ENCODE measurements at regions not wholly inside any gene's neighbourhood (a gene's known extent, or its start where the extent isn't known, plus 50 kb on each side); places are given as distances from the start of the nearest gene placed in this dataset.

- intact Hi-C loops (cut with micrococcal nuclease), result no loop called here
- no peaks in the 10 kb centered on the region for H3K4me1 ChIP-seq
- no peak for DNase-seq
- no peaks in the 10 kb centered on the region for H3K36me3 ChIP-seq
- no peak overlapping the region for H3K27ac ChIP-seq (replicated peaks)
- H3K4me3 ChIP-seq, result no peak overlapping the region
- TF ChIP-seq CTCF (IDR thresholded peaks at IDR 0.05; ENCODE audit: borderline replicate concordance), result no peak
- peaks cover 5% of the 10 kb centered on the region for H3K9me3 ChIP-seq (replicated peaks)
- H3K27me3 ChIP-seq (ENCODE audit: low read depth), result no peaks in the 10 kb centered on the region
Observed at GRCh38 chr6:126867641-126868040, 250.8 kb upstream of the RSPO3 start.

GRCh38 chr6:126873351-126873750 is 245.1 kb upstream of the RSPO3 start:
- Histone ChIP-seq H3K4me1 (no peaks in the 10 kb centered on the region), H3K27me3 (ENCODE audit: low read depth) (no peaks in the 10 kb centered on the region), H3K9me3 (replicated peaks) (peaks cover 9% of the 10 kb centered on the region), H3K36me3 (no peaks in the 10 kb centered on the region), H3K27ac (replicated peaks) (no peak overlapping the region), H3K4me3 (no peak overlapping the region)
- intact Hi-C loops (cut with micrococcal nuclease), result no loop called here
- TF ChIP-seq CTCF (IDR thresholded peaks at IDR 0.05; ENCODE audit: borderline replicate concordance), result no peak
- DNase-seq, result no peak

- H3K27me3 ChIP-seq (ENCODE audit: low read depth), result no peaks in the 10 kb centered on the region
- intact Hi-C loops (cut with micrococcal nuclease), result no loop called here
- no peaks in the 10 kb centered on the region for H3K4me1 ChIP-seq
- no peak for DNase-seq
- peaks cover 9% of the 10 kb centered on the region for H3K9me3 ChIP-seq (replicated peaks)
- H3K36me3 ChIP-seq, result no peaks in the 10 kb centered on the region
- no peak overlapping the region for H3K4me3 ChIP-seq
- TF ChIP-seq CTCF (IDR thresholded peaks at IDR 0.05; ENCODE audit: borderline replicate concordance), result no peak
- no peak overlapping the region for H3K27ac ChIP-seq (replicated peaks)
Observed at GRCh38 chr6:126873791-126874190, 244.7 kb upstream of the RSPO3 start.

GRCh38 chr6:126876446-126876845 is 242.0 kb upstream of the RSPO3 start:
- intact Hi-C loops (cut with micrococcal nuclease), result no loop called here
- Histone ChIP-seq H3K4me1 (no peaks in the 10 kb centered on the region), H3K9me3 (replicated peaks) (peaks cover 9% of the 10 kb centered on the region), H3K27me3 (ENCODE audit: low read depth) (no peaks in the 10 kb centered on the region), H3K27ac (replicated peaks) (no peak overlapping the region), H3K4me3 (no peak overlapping the region), H3K36me3 (no peaks in the 10 kb centered on the region)
- no peak for DNase-seq
- no peak for TF ChIP-seq CTCF (IDR thresholded peaks at IDR 0.05; ENCODE audit: borderline replicate concordance)

- no peak for TF ChIP-seq CTCF (IDR thresholded peaks at IDR 0.05; ENCODE audit: borderline replicate concordance)
- no peak overlapping the region for H3K4me3 ChIP-seq
- no peak overlapping the region for H3K27ac ChIP-seq (replicated peaks)
- no peaks in the 10 kb centered on the region for H3K36me3 ChIP-seq
- intact Hi-C loops (cut with micrococcal nuclease), result no loop called here
- no peak for DNase-seq
- no peaks in the 10 kb centered on the region for H3K27me3 ChIP-seq (ENCODE audit: low read depth)
- no peaks in the 10 kb centered on the region for H3K4me1 ChIP-seq
- H3K9me3 ChIP-seq (replicated peaks), result no peaks in the 10 kb centered on the region
Observed at GRCh38 chr6:126880964-126881363, 237.5 kb upstream of the RSPO3 start.

- H3K4me3 ChIP-seq, result no peak overlapping the region
- no peaks in the 10 kb centered on the region for H3K36me3 ChIP-seq
- H3K27me3 ChIP-seq (ENCODE audit: low read depth), result no peaks in the 10 kb centered on the region
- no peak for TF ChIP-seq CTCF (IDR thresholded peaks at IDR 0.05; ENCODE audit: borderline replicate concordance)
- H3K27ac ChIP-seq (replicated peaks), result no peak overlapping the region
- intact Hi-C loops (cut with micrococcal nuclease), result no loop called here
- no peaks in the 10 kb centered on the region for H3K9me3 ChIP-seq (replicated peaks)
- no peak for DNase-seq
- no peaks in the 10 kb centered on the region for H3K4me1 ChIP-seq
Observed at GRCh38 chr6:126886106-126886505, 232.4 kb upstream of the RSPO3 start.

All from left ventricle myocardium inferior (tissue), 1 donor.